ENCODE measurements at regions not wholly inside any gene's neighbourhood (a gene's known extent, or its start where the extent isn't known, plus 50 kb on each side); places are given as distances from the start of the nearest gene placed in this dataset.

GRCh38 chr2:128782411-128783192, 463.9 kb upstream of the HS6ST1 start:
- no peak for TF ChIP-seq CTCF (IDR thresholded peaks at IDR 0.05; ENCODE audit: insufficient read depth, low read depth, low read length)
- no peak overlapping the region for H3K4me3 ChIP-seq (ENCODE audit: low read depth, low read length)
- DNase-seq (ENCODE audit: low read depth) = no peak

DNA sequence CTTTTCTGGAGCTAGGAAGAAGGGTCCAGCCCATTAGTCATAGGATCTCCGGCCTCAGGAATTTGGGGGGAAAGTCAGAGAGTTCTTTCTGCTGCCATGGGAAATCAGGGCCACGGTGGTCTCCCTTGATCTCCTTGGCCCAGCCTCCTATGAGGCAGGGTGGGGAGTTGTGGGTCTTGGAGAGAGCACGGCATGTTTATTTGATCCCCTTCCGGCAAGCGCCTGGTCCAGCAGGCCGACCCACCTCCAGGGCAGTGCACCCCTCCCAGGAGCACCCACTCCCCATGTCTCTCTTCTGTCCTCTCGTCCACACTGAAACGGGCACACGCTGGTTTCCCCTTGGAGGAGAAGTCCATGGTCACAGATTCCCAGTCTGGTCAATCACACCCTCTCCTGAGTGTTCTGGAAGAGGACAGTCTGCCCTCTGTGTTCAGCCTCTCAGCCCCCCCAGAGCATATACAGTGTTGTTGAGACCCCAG, 464.6 kb upstream of the HS6ST1 start:
- no peak overlapping the region for H3K4me3 ChIP-seq (ENCODE audit: low read depth, low read length)
- DNase-seq (ENCODE audit: low read depth) = no peak
- TF ChIP-seq CTCF (IDR thresholded peaks at IDR 0.05; ENCODE audit: insufficient read depth, low read depth, low read length) = no peak

DNA sequence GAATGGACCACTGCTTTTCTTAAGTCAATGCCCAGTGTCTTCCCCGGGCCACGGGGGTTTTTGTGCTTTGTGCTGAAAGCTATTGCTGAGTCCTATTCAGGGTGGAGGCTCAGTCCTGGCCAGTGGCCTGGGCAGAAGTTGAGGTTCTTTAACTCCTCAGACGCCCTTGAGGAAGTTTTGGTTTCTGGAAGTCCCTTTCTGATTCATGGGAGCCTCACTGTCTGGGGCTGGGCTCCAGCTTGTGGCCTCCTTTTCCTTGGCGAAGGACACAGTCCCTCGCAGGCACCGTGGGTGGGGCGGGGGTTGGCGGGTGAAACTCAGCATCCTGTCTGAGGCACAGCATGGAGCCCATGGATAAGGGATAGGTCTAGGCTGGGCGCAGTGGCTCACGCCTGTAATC, 465.2 kb upstream of the HS6ST1 start:
- no peak for TF ChIP-seq CTCF (IDR thresholded peaks at IDR 0.05; ENCODE audit: insufficient read depth, low read depth, low read length)
- H3K4me3 ChIP-seq (ENCODE audit: low read depth, low read length) = no peak overlapping the region
- DNase-seq (ENCODE audit: low read depth) = no peak

GRCh38 chr2:128784626-128785306, 466.1 kb upstream of the HS6ST1 start:
- no peak overlapping the region for H3K4me3 ChIP-seq (ENCODE audit: low read depth, low read length)
- DNase-seq (ENCODE audit: low read depth) = no peak
- TF ChIP-seq CTCF (IDR thresholded peaks at IDR 0.05; ENCODE audit: insufficient read depth, low read depth, low read length) = no peak

DNA sequence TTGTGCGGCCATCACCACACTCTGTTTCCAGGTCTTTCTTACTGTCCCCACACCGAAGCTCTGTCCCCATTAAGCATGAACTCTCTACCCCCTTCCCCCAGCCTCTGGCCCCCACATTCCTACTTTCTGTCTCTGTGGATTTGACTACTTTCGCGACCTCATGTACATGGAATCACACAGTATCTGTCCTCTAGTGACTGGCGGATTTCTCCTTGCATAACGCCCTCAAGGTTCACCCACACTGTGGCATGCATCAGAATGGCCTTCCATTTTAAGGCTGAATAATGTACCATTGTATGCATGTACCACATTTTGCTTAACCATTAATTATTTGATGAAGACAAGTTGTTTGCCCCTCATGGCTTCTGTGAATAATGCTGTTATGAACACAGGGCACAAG, 467.6 kb upstream of the HS6ST1 start:
- TF ChIP-seq CTCF (IDR thresholded peaks at IDR 0.05; ENCODE audit: insufficient read depth, low read depth, low read length) = no peak
- no peak overlapping the region for H3K4me3 ChIP-seq (ENCODE audit: low read depth, low read length)
- no peak for DNase-seq (ENCODE audit: low read depth)

DNA sequence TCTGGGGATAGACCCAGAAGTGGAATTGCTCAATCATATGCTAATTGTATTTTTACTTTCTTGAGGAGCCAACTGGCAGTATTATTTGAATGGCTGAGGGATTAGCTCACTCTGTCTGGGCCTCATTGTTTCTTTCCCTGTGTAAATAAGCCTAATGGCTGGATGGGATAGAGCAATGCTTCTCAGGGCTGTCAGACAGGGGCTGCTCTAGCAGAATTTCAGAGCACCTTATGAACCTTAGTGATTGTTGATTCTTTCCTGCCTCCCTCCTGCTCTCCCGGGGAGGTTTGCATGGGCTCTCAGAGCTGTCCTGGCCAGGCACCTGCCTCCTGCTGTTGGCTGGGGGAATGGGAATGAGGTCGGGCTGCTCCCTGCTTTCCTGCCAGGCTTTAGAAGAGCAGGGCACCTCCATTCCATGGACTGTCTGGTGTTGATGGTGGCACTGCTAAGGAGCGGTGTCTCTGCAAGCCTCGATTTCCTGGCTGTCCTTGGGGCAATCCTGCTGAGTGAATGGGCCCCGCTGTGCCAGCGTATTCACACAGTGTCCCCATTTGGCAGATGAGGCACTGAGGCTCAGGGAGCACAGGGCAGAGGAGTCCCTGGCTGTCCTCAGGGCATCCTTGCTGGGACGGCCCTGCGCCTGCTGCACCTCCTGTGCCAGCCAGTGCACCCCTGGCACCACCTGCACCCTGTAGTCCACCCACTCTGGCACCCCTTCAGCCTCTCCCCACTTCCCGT, 468.2 kb upstream of the HS6ST1 start:
- no peak for DNase-seq (ENCODE audit: low read depth)
- no peak for TF ChIP-seq CTCF (IDR thresholded peaks at IDR 0.05; ENCODE audit: insufficient read depth, low read depth, low read length)
- H3K4me3 ChIP-seq (ENCODE audit: low read depth, low read length) = no peak overlapping the region

All from fibroblast of villous mesenchyme (primary cell).